ENCODE measurements at regions not wholly inside any gene's neighbourhood (a gene's known extent, or its start where the extent isn't known, plus 50 kb on each side); places are given as distances from the start of the nearest gene placed in this dataset.

DNA sequence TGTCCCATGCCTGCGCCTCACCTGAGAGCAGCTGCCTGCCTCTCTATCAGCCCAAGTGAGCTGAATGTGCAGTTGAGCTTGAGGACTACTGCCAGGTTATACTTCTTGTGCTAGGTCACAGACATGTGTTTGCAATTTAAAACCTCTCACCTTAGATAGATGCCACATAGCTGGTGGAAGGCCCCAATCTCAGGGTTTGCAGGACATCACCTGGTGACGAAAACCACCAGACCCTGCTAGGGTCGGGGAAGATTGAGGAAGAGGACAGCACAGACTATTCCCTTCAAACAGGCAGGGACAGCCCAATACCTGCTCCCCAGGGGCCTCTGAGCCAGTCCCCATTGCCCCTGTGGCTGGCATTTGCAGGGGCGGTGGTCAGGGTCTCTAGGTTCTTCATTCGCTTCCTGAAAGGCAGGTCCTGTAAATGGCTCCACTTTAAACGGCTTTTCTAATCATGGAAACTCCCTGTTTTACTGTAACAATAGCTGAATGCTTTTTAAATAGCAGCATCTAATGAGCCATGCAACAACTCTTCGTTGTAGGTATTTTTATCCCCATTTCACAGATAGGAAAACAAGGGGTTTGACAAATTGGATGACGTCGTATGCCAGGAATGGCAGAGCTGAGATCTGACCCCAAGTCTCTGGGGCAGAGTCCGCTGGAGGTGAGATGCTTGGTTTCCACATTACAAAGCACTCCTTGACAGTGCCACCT is 80.1 kb downstream of the EMX2 start:
- TF ChIP-seq EZH2 (IDR thresholded peaks at IDR 0.05), result no peak
- TF ChIP-seq POLR2AphosphoS5 (IDR thresholded peaks at IDR 0.05; ENCODE audit: borderline replicate concordance, low read depth, low read length), result no peak
- no peak for TF ChIP-seq FOXP2 (optimal IDR thresholded peaks at IDR 0.05; ENCODE audit: control extremely low read depth, extremely low read length, insufficient read depth)
